ENCODE measurements at regions not wholly inside any gene's neighbourhood (a gene's known extent, or its start where the extent isn't known, plus 50 kb on each side); places are given as distances from the start of the nearest gene placed in this dataset.
"Not testable (repeated sequence)": the region's sequence is repeated elsewhere in the genome, so short reads cannot be mapped to it uniquely, and the experiment has no call there.

GRCh38 chr1:29386453-29386852 is 150.1 kb downstream of the PTPRU start:
- not testable (repeated sequence) for TF ChIP-seq POLR2AphosphoS5, POLR2A (IDR thresholded peaks at IDR 0.05)

All from spleen (tissue), 3 donors.